ENCODE measurements at regions not wholly inside any gene's neighbourhood (a gene's known extent, or its start where the extent isn't known, plus 50 kb on each side); places are given as distances from the start of the nearest gene placed in this dataset.

DNA sequence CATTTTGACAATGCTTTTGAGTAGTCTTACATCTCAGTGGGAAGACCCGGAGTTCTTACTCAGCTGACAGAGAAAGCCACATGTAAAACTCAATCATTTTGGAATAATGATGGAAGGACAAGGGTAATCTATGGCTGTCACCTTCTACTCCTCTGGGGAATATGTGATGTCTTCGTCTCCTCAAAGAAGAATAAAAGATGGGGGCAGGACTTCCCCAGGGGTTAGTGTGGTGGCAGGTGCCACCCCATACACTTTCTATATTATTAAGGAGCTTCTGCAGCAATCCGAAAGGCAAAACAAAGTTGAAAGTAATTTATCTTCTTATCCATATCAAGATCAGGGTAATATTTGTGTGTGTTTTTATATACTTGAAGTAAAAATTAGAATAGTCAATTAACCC, 180.4 kb upstream of the TOPAZ1 start:
- Histone ChIP-seq H3K4me1 (no peaks in the 10 kb centered on the region), H3K9me3 (no peaks in the 10 kb centered on the region), H3K36me3 (ENCODE audit: control insufficient read depth, insufficient read depth, low read length) (no peaks in the 10 kb centered on the region), H3K27me3 (replicated peaks; ENCODE audit: control insufficient read depth, insufficient read depth, low read length) (no peaks in the 10 kb centered on the region), H3K4me3 (ENCODE audit: low read depth, low read length) (no peak overlapping the region)
- Mint-ChIP-seq H3K27ac (ENCODE audit: unreplicated experiment) (no peak overlapping the region), H3K4me3 (ENCODE audit: unreplicated experiment) (no peak overlapping the region), H3K9me3 (ENCODE audit: unreplicated experiment) (no peaks in the 10 kb centered on the region), H3K27me3 (ENCODE audit: insufficient read depth, unreplicated experiment) (peaks cover 21% of the 10 kb centered on the region), H3K36me3 (ENCODE audit: insufficient read depth, unreplicated experiment) (no peaks in the 10 kb centered on the region), H3K4me1 (ENCODE audit: low read depth, unreplicated experiment) (no peaks in the 10 kb centered on the region)
- no TSS peak for BruUV-seq (replicated peaks)
- ChIA-PET CTCF (no interaction called here), POLR2A (no interaction called here)
- intact Hi-C loops (cut with micrococcal nuclease; ENCODE audit: unreplicated experiment), result no loop called here
- no peak for DNase-seq
- TF ChIP-seq, protein P1, sequence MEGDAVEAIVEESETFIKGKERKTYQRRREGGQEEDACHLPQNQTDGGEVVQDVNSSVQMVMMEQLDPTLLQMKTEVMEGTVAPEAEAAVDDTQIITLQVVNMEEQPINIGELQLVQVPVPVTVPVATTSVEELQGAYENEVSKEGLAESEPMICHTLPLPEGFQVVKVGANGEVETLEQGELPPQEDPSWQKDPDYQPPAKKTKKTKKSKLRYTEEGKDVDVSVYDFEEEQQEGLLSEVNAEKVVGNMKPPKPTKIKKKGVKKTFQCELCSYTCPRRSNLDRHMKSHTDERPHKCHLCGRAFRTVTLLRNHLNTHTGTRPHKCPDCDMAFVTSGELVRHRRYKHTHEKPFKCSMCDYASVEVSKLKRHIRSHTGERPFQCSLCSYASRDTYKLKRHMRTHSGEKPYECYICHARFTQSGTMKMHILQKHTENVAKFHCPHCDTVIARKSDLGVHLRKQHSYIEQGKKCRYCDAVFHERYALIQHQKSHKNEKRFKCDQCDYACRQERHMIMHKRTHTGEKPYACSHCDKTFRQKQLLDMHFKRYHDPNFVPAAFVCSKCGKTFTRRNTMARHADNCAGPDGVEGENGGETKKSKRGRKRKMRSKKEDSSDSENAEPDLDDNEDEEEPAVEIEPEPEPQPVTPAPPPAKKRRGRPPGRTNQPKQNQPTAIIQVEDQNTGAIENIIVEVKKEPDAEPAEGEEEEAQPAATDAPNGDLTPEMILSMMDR (IDR thresholded peaks at IDR 0.05; ENCODE audit: insufficient read depth in 1 of 2, low read depth in 1 of 2, low read length in 1 of 2, severe bottlenecking in 1 of 2, unreplicated experiment in 1 of 2), result no peak

DNA sequence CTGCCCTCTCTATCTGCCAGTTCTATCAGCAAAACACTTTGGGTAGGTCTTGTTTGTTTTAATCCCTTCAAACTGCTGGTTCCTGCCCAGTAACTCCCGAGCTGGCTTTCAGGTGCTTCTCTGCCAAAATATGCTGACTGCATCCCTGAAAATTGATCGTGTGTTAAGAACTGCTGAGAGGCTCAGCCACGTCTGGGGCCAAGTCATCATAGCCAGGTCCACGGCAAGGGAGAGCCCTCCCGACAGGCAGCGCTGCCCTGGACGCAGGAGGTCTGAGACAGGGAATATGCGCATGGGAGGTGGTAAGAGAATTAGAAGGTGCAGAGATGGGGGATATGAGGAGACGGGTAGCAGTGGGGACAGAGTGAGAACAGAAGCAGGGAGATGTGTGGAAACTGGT, 179.7 kb upstream of the TOPAZ1 start:
- Histone ChIP-seq H3K27me3 (replicated peaks; ENCODE audit: control insufficient read depth, insufficient read depth, low read length) (no peaks in the 10 kb centered on the region), H3K4me3 (ENCODE audit: low read depth, low read length) (no peak overlapping the region)
- peaks cover 21% of the 10 kb centered on the region for H3K27me3 Mint-ChIP-seq (ENCODE audit: insufficient read depth, unreplicated experiment)

DNA sequence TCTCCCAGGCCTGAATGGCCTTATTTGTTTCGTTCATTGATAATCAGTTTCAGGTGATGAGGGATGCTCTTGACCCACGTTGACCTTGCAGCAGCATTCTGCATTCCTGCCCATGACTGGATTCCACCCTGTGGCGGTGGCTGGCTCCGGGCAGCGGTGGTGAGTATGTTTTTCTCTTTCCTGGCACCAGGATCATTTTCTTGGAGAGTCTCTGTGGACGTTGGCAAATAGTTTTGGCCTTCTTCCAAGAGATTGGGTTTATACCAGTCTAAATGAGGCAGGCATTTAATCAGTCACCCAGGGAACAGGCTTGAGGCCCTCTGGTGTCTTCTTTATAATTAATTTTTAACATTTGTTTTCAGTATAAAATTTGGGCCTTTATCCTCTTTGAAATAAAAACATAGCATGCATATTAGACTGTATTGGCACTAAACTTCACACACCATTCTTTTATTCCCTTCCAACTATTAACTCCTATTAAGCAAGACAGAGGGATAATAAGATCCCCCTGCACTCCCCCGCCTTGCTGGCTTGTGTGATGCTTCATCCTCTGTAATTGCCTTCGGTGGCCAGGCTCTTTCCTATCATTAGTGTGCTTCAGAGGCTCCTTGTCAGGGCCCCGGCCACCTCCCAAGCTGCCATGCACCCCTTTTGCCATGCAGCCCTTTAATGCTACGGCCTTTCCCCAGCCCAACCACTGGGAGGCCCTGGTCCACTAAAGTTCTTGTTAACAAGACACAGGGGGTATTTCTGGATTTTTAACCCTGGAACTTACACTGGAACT, 176.2 kb upstream of the TOPAZ1 start:
- no peak for DNase-seq
- H3K4me3 ChIP-seq (ENCODE audit: low read depth, low read length), result no peak overlapping the region
- no peak overlapping the region for H3K4me3 Mint-ChIP-seq (ENCODE audit: unreplicated experiment)
- H3K4me1 ChIP-seq, result no peaks in the 10 kb centered on the region
- intact Hi-C loops (cut with micrococcal nuclease; ENCODE audit: unreplicated experiment), result loop anchor here (1.0 kb wide), 1 partner anchor 133 kb away; no protein-coding TSS in a partner anchor
- H3K9me3 Mint-ChIP-seq (ENCODE audit: unreplicated experiment), result no peaks in the 10 kb centered on the region
- H3K9me3 ChIP-seq, result no peaks in the 10 kb centered on the region
- H3K27me3 Mint-ChIP-seq (ENCODE audit: insufficient read depth, unreplicated experiment), result peaks cover 10% of the 10 kb centered on the region
- H3K27ac Mint-ChIP-seq (ENCODE audit: unreplicated experiment), result no peak overlapping the region
- no peaks in the 10 kb centered on the region for H3K27me3 ChIP-seq (replicated peaks; ENCODE audit: control insufficient read depth, insufficient read depth, low read length)
- no peaks in the 10 kb centered on the region for H3K4me1 Mint-ChIP-seq (ENCODE audit: low read depth, unreplicated experiment)
- no TSS peak for BruUV-seq (replicated peaks)
- ChIA-PET CTCF (no interaction called here), POLR2A (no interaction called here)
- no peaks in the 10 kb centered on the region for H3K36me3 Mint-ChIP-seq (ENCODE audit: insufficient read depth, unreplicated experiment)
- H3K36me3 ChIP-seq (ENCODE audit: control insufficient read depth, insufficient read depth, low read length), result no peaks in the 10 kb centered on the region
- TF ChIP-seq, protein P1 (IDR thresholded peaks at IDR 0.05; ENCODE audit: insufficient read depth in 1 of 2, low read depth in 1 of 2, low read length in 1 of 2, severe bottlenecking in 1 of 2, unreplicated experiment in 1 of 2), result peak in 1 of 2 experiments; percentile 2

More for the DNA sequence above, 179.7 kb upstream of the TOPAZ1 start:
- no TSS peak for BruUV-seq (replicated peaks)
- no peak overlapping the region for H3K27ac Mint-ChIP-seq (ENCODE audit: unreplicated experiment)
- TF ChIP-seq, protein P1 (IDR thresholded peaks at IDR 0.05; ENCODE audit: insufficient read depth in 1 of 2, low read depth in 1 of 2, low read length in 1 of 2, severe bottlenecking in 1 of 2, unreplicated experiment in 1 of 2), result no peak
- no peaks in the 10 kb centered on the region for H3K9me3 ChIP-seq
- H3K36me3 ChIP-seq (ENCODE audit: control insufficient read depth, insufficient read depth, low read length), result no peaks in the 10 kb centered on the region
- no peaks in the 10 kb centered on the region for H3K4me1 ChIP-seq
- no peaks in the 10 kb centered on the region for H3K36me3 Mint-ChIP-seq (ENCODE audit: insufficient read depth, unreplicated experiment)
- no peak for DNase-seq
- intact Hi-C loops (cut with micrococcal nuclease; ENCODE audit: unreplicated experiment), result no loop called here
- H3K9me3 Mint-ChIP-seq (ENCODE audit: unreplicated experiment), result no peaks in the 10 kb centered on the region
- POLR2A ChIA-PET, result no interaction called here
- CTCF ChIA-PET, result no interaction called here
- H3K4me3 Mint-ChIP-seq (ENCODE audit: unreplicated experiment), result no peak overlapping the region
- no peaks in the 10 kb centered on the region for H3K4me1 Mint-ChIP-seq (ENCODE audit: low read depth, unreplicated experiment)

All from Caco-2 (cell line).